Upper lobe of left lung (tissue), 6 donors: ENCODE measurements at regions not wholly inside any gene's neighbourhood (a gene's known extent, or its start where the extent isn't known, plus 50 kb on each side); places are given as distances from the start of the nearest gene placed in this dataset.

ENCODE experiments used
- ATAC-seq, 2 donors: fragments of 200-7000 bp; cut with Tn5 transposase; one replicate each; pipeline ENCODE4 v1.9.1; 2022; ENCODE audit warnings: mild to moderate bottlenecking in 2 of 2, moderate library complexity in 2 of 2; ENCODE audit not compliant: low FRiP score in 2 of 2
- DNase-seq, 2 donors: peaks; one replicate each; pipeline ENCODE4 v3.0.0-alpha.2; 2019 to 2020
- H3K27ac ChIP-seq, 4 donors: fragments of 200-600 bp; sonication (generic); one replicate each; pipeline ENCODE4 v1.5.1; 2016 to 2019
- H3K27me3 ChIP-seq, 4 donors: fragments of 200-600 bp; sonication (generic); one replicate each; pipeline ENCODE4 v1.5.1; 2017 to 2019
- H3K36me3 ChIP-seq, 4 donors: fragments of 200-600 bp; sonication (generic); one replicate each; pipeline ENCODE4 v1.5.1; 2016 to 2019
- H3K4me1 ChIP-seq, 4 donors: fragments of 200-600 bp; sonication (generic); one replicate each; pipeline ENCODE4 v1.5.1; 2018 to 2019
- H3K4me3 ChIP-seq, 4 donors: fragments of 200-600 bp; sonication (generic); one replicate each; pipeline ENCODE4 v1.5.1; 2017 to 2019; ENCODE audit warnings: mild to moderate bottlenecking in 2 of 4, moderate library complexity in 1 of 4
- H3K9me3 ChIP-seq, 4 donors: fragments of 200-600 bp; sonication (generic); one replicate each; pipeline ENCODE4 v1.5.1; 2018 to 2019
- CTCF ChIP-seq, 6 experiments: fragments of 450-650 bp in 4 of 6; fragments of 200-600 bp in 2 of 6; sonication (generic) in 2 of 6; IDR thresholded peaks; one replicate each; pipeline ENCODE4 v1.5.1; 2016 to 2019; ENCODE audit warnings: antibody characterized with exemption in 6 of 6
- EP300 ChIP-seq, 4 donors: sonication (generic); formaldehyde crosslinking; IDR thresholded peaks; one replicate each; pipeline ENCODE4 v1.5.1; 2017; ENCODE audit warnings: antibody characterized with exemption in 4 of 4, control low read depth in 2 of 4
- POLR2A ChIP-seq, 4 donors: fragments of 450-650 bp; IDR thresholded peaks; one replicate each; pipeline ENCODE4 v1.5.1; 2016 to 2017; ENCODE audit warnings: antibody characterized with exemption in 4 of 4, mild to moderate bottlenecking in 2 of 4
- POLR2AphosphoS5 ChIP-seq, 2 donors: sonication (generic); formaldehyde crosslinking; IDR thresholded peaks; one replicate each; pipeline ENCODE4 v1.5.1; 2017; ENCODE audit warnings: antibody characterized with exemption in 2 of 2
- WGBS, 2 donors: methylation state at CpG; one replicate each; pipeline ENCODE4 v1.1.5; 2017 to 2018; 5-methylcytosine and 5-hydroxymethylcytosine counted together
- donor health status: DM: no; HTN: no; CAD: no; lungs with moderate emphysema.
- donor health status: DM: no; HTN: yes; CAD: no; lungs with severe emphysema.

DNA sequence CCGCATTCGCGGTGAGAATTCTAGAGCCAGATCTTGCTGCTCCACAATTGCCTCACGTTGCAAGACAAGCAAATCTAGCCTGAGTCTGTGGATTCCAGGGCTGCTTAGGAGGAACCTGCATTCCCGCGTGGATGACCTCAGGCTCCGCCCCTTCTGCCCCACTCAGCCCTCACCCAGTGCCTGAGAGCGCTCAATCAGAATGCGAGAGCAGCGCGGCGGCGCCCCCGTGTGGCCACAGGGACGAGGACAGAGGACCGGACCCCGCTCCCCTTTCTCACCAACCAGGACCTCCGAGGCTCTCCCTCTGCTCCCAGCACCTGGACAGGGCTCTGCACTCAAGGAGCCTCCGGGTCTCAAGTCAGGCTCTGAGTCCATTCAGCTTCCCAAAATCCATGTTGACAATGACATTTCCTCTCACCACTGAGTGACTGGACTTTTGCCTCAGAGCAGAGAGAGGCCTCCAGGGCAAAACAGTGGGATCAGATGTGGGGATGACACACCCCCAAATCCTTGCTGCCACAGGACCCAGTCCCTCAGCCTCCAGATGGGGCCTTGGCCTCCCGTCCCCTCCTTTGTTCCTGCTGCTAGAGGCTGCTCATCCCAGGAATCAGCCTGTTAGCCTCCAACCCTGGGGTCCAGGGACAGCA lies 52.0 kb downstream of the RPP21 start:
- no peak for TF ChIP-seq POLR2AphosphoS5 (IDR thresholded peaks at IDR 0.05)
- no peak for TF ChIP-seq POLR2A (IDR thresholded peaks at IDR 0.05)
- no peak for TF ChIP-seq EP300 (IDR thresholded peaks at IDR 0.05)
- peak; percentile 79 to 89 (median 84) for TF ChIP-seq CTCF (IDR thresholded peaks at IDR 0.05)

GRCh38 chr6:30397697-30398096 lies 52.7 kb downstream of the RPP21 start:
- peaks cover 0 to 6% (median 2%) of the 10 kb centered on the region in 4 donors for H3K4me1 ChIP-seq
- ATAC-seq (no peak), DNase-seq (no peak)
- no peaks in the 10 kb centered on the region for H3K36me3 ChIP-seq
- H3K4me3 ChIP-seq = no peak overlapping the region
- H3K9me3 ChIP-seq = no peaks in the 10 kb centered on the region
- no peaks in the 10 kb centered on the region for H3K27me3 ChIP-seq
- 76 to 81% methylated on average over 3 of the region's 3 CpGs for WGBS, 2 donors
- TF ChIP-seq EP300 (IDR thresholded peaks at IDR 0.05) = no peak
- TF ChIP-seq POLR2A (IDR thresholded peaks at IDR 0.05) = no peak
- TF ChIP-seq CTCF (IDR thresholded peaks at IDR 0.05) = no peak
- TF ChIP-seq POLR2AphosphoS5 (IDR thresholded peaks at IDR 0.05) = no peak
- H3K27ac ChIP-seq = no peak overlapping the region

More for the DNA sequence above, 52.0 kb downstream of the RPP21 start:
- no peaks in the 10 kb centered on the region for H3K36me3 ChIP-seq
- ATAC-seq (peak; percentile 92 to 97), DNase-seq (peak; percentile 84 to 99)
- no peak overlapping the region for H3K27ac ChIP-seq
- H3K4me1 ChIP-seq = peaks cover 0 to 6% (median 2%) of the 10 kb centered on the region in 4 donors
- H3K9me3 ChIP-seq = no peaks in the 10 kb centered on the region
- H3K4me3 ChIP-seq = no peak overlapping the region
- WGBS, 2 donors = 27 to 57% methylated on average over 5 to 9 of the region's 20 CpGs
- H3K27me3 ChIP-seq = no peaks in the 10 kb centered on the region

GRCh38 chr6:30399390-30400058 lies 54.6 kb downstream of the RPP21 start:
- Histone ChIP-seq H3K4me1 (peaks cover 0 to 6% (median 2%) of the 10 kb centered on the region in 4 donors), H3K9me3 (no peaks in the 10 kb centered on the region), H3K27me3 (no peaks in the 10 kb centered on the region), H3K36me3 (no peaks in the 10 kb centered on the region), H3K27ac (no peak overlapping the region), H3K4me3 (no peak overlapping the region)
- no peak for DNase-seq
- no peak for ATAC-seq
- 91 to 92% methylated on average over 2 of the region's 2 CpGs for WGBS, 2 donors
- TF ChIP-seq POLR2AphosphoS5 (IDR thresholded peaks at IDR 0.05) (no peak), CTCF (IDR thresholded peaks at IDR 0.05) (no peak), EP300 (IDR thresholded peaks at IDR 0.05) (no peak), POLR2A (IDR thresholded peaks at IDR 0.05) (no peak)

- TF ChIP-seq POLR2A (IDR thresholded peaks at IDR 0.05) = no peak
- TF ChIP-seq POLR2AphosphoS5 (IDR thresholded peaks at IDR 0.05) = no peak
- TF ChIP-seq CTCF (IDR thresholded peaks at IDR 0.05) = no peak
- TF ChIP-seq EP300 (IDR thresholded peaks at IDR 0.05) = no peak
- 72 to 77% methylated on average over 2 of the region's 2 CpGs for WGBS, 2 donors
Observed at GRCh38 chr6:30405934-30406333, 61.0 kb downstream of the RPP21 start.

More at GRCh38 chr6:30405934-30406333, 61.0 kb downstream of the RPP21 start:
- H3K27me3 ChIP-seq = no peaks in the 10 kb centered on the region
- no peak overlapping the region for H3K27ac ChIP-seq
- H3K36me3 ChIP-seq = no peaks in the 10 kb centered on the region
- no peak for ATAC-seq
- H3K4me1 ChIP-seq = no peaks in the 10 kb centered on the region
- H3K9me3 ChIP-seq = peaks cover 0 to 12% (median 4%) of the 10 kb centered on the region in 4 donors
- H3K4me3 ChIP-seq = no peak overlapping the region
- DNase-seq = no peak
